GM12878 (cell line): ENCODE measurements at regions not wholly inside any gene's neighbourhood (a gene's known extent, or its start where the extent isn't known, plus 50 kb on each side); places are given as distances from the start of the nearest gene placed in this dataset.

ENCODE experiments used
- ATAC-seq: fragments of 200-7000 bp; cut with Tn5 transposase; 3 replicates; pipeline ENCODE4 v1.9.1; 2020; ENCODE audit warnings: mild to moderate bottlenecking, moderate library complexity
- BruUV-seq: library from RNA; stranded (reverse); fragments of 400-500 nt; replicated peaks from 2 replicates; lab custom pipeline; 2021; lab: Mats Ljungman, UMichigan
- CTCF ChIA-PET: fragments of 300-600 bp; sonication (Branson Sonifier 250); formaldehyde crosslinking; extraction: SDS; loops from one replicate; lab custom pipeline; 2021; ENCODE audit warnings: inconsistent platforms; lab: Yijun Ruan, JAX
- POLR2A ChIA-PET: fragments of 350-600 bp; formaldehyde crosslinking; extraction: SDS; loops from one replicate; lab custom pipeline; 2021; ENCODE audit warnings: inconsistent platforms; lab: Charles Lee
- RAD21 ChIA-PET: fragments of 300-600 bp; sonication (Branson Sonifier 250); formaldehyde crosslinking; loops from one replicate; lab custom pipeline; 2023; ENCODE audit warnings: antibody characterized with exemption; ENCODE audit not compliant: unreplicated experiment; lab: Charles Lee
- SMC1A ChIA-PET: fragments of 300-600 bp; sonication (Branson Sonifier 250); formaldehyde crosslinking; loops from one replicate; lab custom pipeline; 2023; ENCODE audit not compliant: unreplicated experiment, uncharacterized antibody; lab: Charles Lee
- DNase-seq: peaks from one replicate; pipeline ENCODE4 v3.0.0-alpha.2; 2011; ENCODE audit warnings: low read depth, low spot score
- FAIRE-seq: peaks from 3 replicates; lab custom pipeline; 2011; peaks lifted over from hg19 to GRCh38; lab: Jason Lieb, UNC
- H2AFZ ChIP-seq: 2 replicates; pipeline ENCODE4 v1.6.0; 2011; ENCODE audit warnings: low read depth, low read length, control low read depth; ENCODE audit not compliant: control insufficient read depth
- H3K27ac ChIP-seq: 2 replicates; pipeline ENCODE4 v1.5.1; 2011; ENCODE audit warnings: control low read depth; ENCODE audit not compliant: control insufficient read depth, insufficient read depth
- H3K27me3 ChIP-seq, 2 experiments: replicated peaks in 1 of 2; 2 replicates each; pipeline versions ENCODE4 v1.6.0 to v1.6.1; 2011; ENCODE audit warnings: low read length in 1 of 2; ENCODE audit not compliant: control insufficient read depth in 2 of 2, insufficient read depth in 2 of 2
- H3K36me3 ChIP-seq, 2 experiments: 2 replicates each; pipeline ENCODE4 v1.5.1; 2011; ENCODE audit warnings: low read length in 1 of 2; ENCODE audit not compliant: control insufficient read depth in 2 of 2, insufficient read depth in 2 of 2
- H3K4me1 ChIP-seq: 2 replicates; pipeline ENCODE4 v1.6.1; 2011; ENCODE audit warnings: mild to moderate bottlenecking, low read length, moderate library complexity, mixed read lengths; ENCODE audit not compliant: control insufficient read depth, insufficient read depth
- H3K4me2 ChIP-seq: 2 replicates; pipeline ENCODE4 v1.6.0; 2011; ENCODE audit warnings: control low read depth; ENCODE audit not compliant: control insufficient read depth, insufficient read depth
- H3K4me3 ChIP-seq: fragments of 200-600 bp; sonication (generic); 2 replicates; pipeline ENCODE4 v1.5.1; 2016
- H3K79me2 ChIP-seq: 2 replicates; pipeline ENCODE4 v1.6.0; 2011; ENCODE audit warnings: low read length; ENCODE audit not compliant: control insufficient read depth, insufficient read depth
- H3K9ac ChIP-seq: 2 replicates; pipeline ENCODE4 v1.8.0; 2011; ENCODE audit warnings: low read length, control low read depth, mixed read lengths; ENCODE audit not compliant: control insufficient read depth, insufficient read depth
- H3K9me3 ChIP-seq: replicated peaks from 3 replicates; pipeline ENCODE4 v1.5.1; 2011; ENCODE audit warnings: mild to moderate bottlenecking, low read length; ENCODE audit not compliant: control insufficient read depth, insufficient read depth
- H4K20me1 ChIP-seq: 2 replicates; pipeline ENCODE4 v1.6.0; 2011; ENCODE audit not compliant: control insufficient read depth, insufficient read depth
- BCLAF1 ChIP-seq: fragments of 450-650 bp; IDR thresholded peaks from 2 replicates; pipeline ENCODE4 v1.6.1; 2017; ENCODE audit warnings: antibody characterized with exemption, mild to moderate bottlenecking, moderate library complexity
- BHLHE40 ChIP-seq, 2 experiments: fragments of 450-650 bp in 1 of 2; IDR thresholded peaks; 2 replicates each; pipeline ENCODE4 v1.6.1; 2011 to 2017; ENCODE audit warnings: low read depth in 2 of 2, borderline replicate concordance in 1 of 2, improper control_type of control experiment in 1 of 2, low read length in 1 of 2, mild to moderate bottlenecking in 1 of 2
- CHD1 ChIP-seq: IDR thresholded peaks from 2 replicates; pipeline ENCODE4 v1.6.1; 2012; ENCODE audit warnings: low read depth, low read length, improper control_type of control experiment
- ESRRA ChIP-seq: IDR thresholded peaks from 2 replicates; pipeline ENCODE4 v1.6.1; 2012; ENCODE audit warnings: mild to moderate bottlenecking, low read length, improper control_type of control experiment
- HDGF ChIP-seq: fragments of 450-650 bp; IDR thresholded peaks from 2 replicates; pipeline ENCODE4 v1.6.1; 2016; ENCODE audit warnings: antibody characterized with exemption
- MXI1 ChIP-seq: fragments of 150-350 bp; IDR thresholded peaks from 2 replicates; pipeline ENCODE4 v1.6.1; 2011; ENCODE audit warnings: low read depth, mild to moderate bottlenecking, inconsistent platforms, low read length, improper control_type of control experiment
- NR2F1 ChIP-seq: fragments of 450-650 bp; conservative IDR thresholded peaks from 2 replicates; pipeline ENCODE4 v1.6.1; 2017; ENCODE audit warnings: mild to moderate bottlenecking
- RBBP5 ChIP-seq: fragments of 200-600 bp; sonication (generic); conservative IDR thresholded peaks from 2 replicates; pipeline ENCODE4 v1.6.1; 2016
- SMAD1 ChIP-seq: fragments of 450-650 bp; IDR thresholded peaks from 2 replicates; pipeline ENCODE4 v1.6.1; 2018; ENCODE audit warnings: mild to moderate bottlenecking, low read depth; ENCODE audit not compliant: partially characterized antibody
- SMARCA5 ChIP-seq: fragments of 450-650 bp; IDR thresholded peaks from 2 replicates; pipeline ENCODE4 v1.6.1; 2017; ENCODE audit warnings: mild to moderate bottlenecking
- SRF ChIP-seq, 2 experiments: IDR thresholded peaks; 2 replicates each; pipeline ENCODE4 v1.6.1; 2011; ENCODE audit warnings: low read depth in 2 of 2, low read length in 2 of 2, mild to moderate bottlenecking in 1 of 2, moderate library complexity in 1 of 2
- ZBTB33 ChIP-seq: fragments of 450-650 bp; IDR thresholded peaks from 2 replicates; pipeline ENCODE4 v1.6.1; 2017; ENCODE audit warnings: mild to moderate bottlenecking
- ZNF217 ChIP-seq: fragments of 450-650 bp; IDR thresholded peaks from 2 replicates; pipeline ENCODE4 v1.6.1; 2017; ENCODE audit warnings: antibody characterized with exemption, mild to moderate bottlenecking
- WGBS: methylation state at CpG from one replicate; pipeline ENCODE4 v1.1.6; 2016; ENCODE audit warnings: low lambda C conversion rate; ENCODE audit not compliant: insufficient replicate concordance, insufficient coverage; ENCODE audit errors: missing lambda C conversion rate; 5-methylcytosine and 5-hydroxymethylcytosine counted together
- in situ Hi-C: fragments of 300-500 bp; cut with MboI; formaldehyde crosslinking; loops from 9 replicates; pipeline ENCODE4 v1.14.3; 2018; ENCODE audit warnings: mixed read lengths
- intact Hi-C: fragments of 100-400 bp; cut with micrococcal nuclease; formaldehyde crosslinking; loops from one replicate; pipeline ENCODE4 v1.14.2; 2022; ENCODE audit not compliant: unreplicated experiment

GRCh38 chr14:34174973-34175372 is 224.1 kb upstream of the EGLN3 start:
- no peak overlapping the region for H2AFZ ChIP-seq
- ChIA-PET RAD21 (no interaction called here), SMC1A (interaction anchor here (3.0 kb wide), 1 partner anchor 9 kb away, joined by 9 read pairs; no protein-coding TSS in a partner anchor), CTCF (interaction anchor here (1.2 kb wide), 1 partner anchor 10 kb away, joined by 6 read pairs; no protein-coding TSS in a partner anchor), POLR2A (no interaction called here)
- FAIRE-seq, result no peak
- no peaks in the 10 kb centered on the region for H3K79me2 ChIP-seq
- WGBS, result 45% methylated on average over 3 of the region's 3 CpGs
- no peak overlapping the region for H3K27ac ChIP-seq
- H3K4me3 ChIP-seq, result no peak overlapping the region
- no peaks in the 10 kb centered on the region for H3K36me3 ChIP-seq
- no peaks in the 10 kb centered on the region for H3K9me3 ChIP-seq
- ATAC-seq, result peak; percentile 34; the same call in 1 of the 3 replicates
- H3K4me2 ChIP-seq, result no peak overlapping the region
- no TSS peak for BruUV-seq
- no peaks in the 10 kb centered on the region for H4K20me1 ChIP-seq
- TF ChIP-seq SMAD1 (peak; percentile 88), ZBTB33 (no peak), HDGF (no peak)
- H3K9ac ChIP-seq, result no peak overlapping the region
- H3K27me3 ChIP-seq, result no peaks in the 10 kb centered on the region
- peaks cover 12% of the 10 kb centered on the region for H3K4me1 ChIP-seq
- no peak for DNase-seq
- in situ Hi-C loops, result no loop called here
- intact Hi-C loops, result no loop called here

GRCh38 chr14:34173916-34174315 is 223.0 kb upstream of the EGLN3 start:
- 15% methylated on average over 3 of the region's 3 CpGs for WGBS
- TF ChIP-seq RBBP5 (no peak), CHD1 (no peak), BHLHE40 (IDR thresholded peaks at IDR 0.05; ENCODE audit: borderline replicate concordance in 1 of 2, low read depth in 2 of 2, low read length in 1 of 2) (no peak), SRF (IDR thresholded peaks at IDR 0.05; ENCODE audit: low read depth in 2 of 2, low read length in 2 of 2) (no peak), ESRRA (no peak), SMARCA5 (no peak), ZNF217 (no peak), BCLAF1 (no peak), MXI1 (no peak), NR2F1 (no peak)

More at GRCh38 chr14:34173916-34174315, 223.0 kb upstream of the EGLN3 start:
- DNase-seq (no peak), ATAC-seq (no peak), FAIRE-seq (no peak)
- no peaks in the 10 kb centered on the region for H3K36me3 ChIP-seq
- no peak overlapping the region for H3K9ac ChIP-seq
- no peaks in the 10 kb centered on the region for H3K27me3 ChIP-seq
- no peak overlapping the region for H2AFZ ChIP-seq
- no peaks in the 10 kb centered on the region for H3K9me3 ChIP-seq
- ChIA-PET SMC1A (interaction anchor here (0.9 to 3.0 kb wide), 6 partner anchors 11 to 76 kb away, joined by 3 to 19 read pairs (median 4); no protein-coding TSS in a partner anchor), RAD21 (interaction anchor here (0.7 to 1.3 kb wide), 4 partner anchors 9 to 326 kb away, joined by 3 to 5 read pairs (median 4); no protein-coding TSS in a partner anchor), POLR2A (interaction anchor here (1.8 kb wide), 1 partner anchor 9 kb away, joined by 4 read pairs; no protein-coding TSS in a partner anchor), CTCF (interaction anchor here (0.6 to 1.4 kb wide), 4 partner anchors 9 to 150 kb away, joined by 3 to 6 read pairs (median 3); no protein-coding TSS in a partner anchor)
- no TSS peak for BruUV-seq
- no peaks in the 10 kb centered on the region for H3K79me2 ChIP-seq
- no peaks in the 10 kb centered on the region for H4K20me1 ChIP-seq
- no peak overlapping the region for H3K27ac ChIP-seq
- intact Hi-C loops (no loop called here), in situ Hi-C loops (no loop called here)
- no peak overlapping the region for H3K4me3 ChIP-seq
- no peak overlapping the region for H3K4me2 ChIP-seq
- peaks cover 12% of the 10 kb centered on the region for H3K4me1 ChIP-seq
